Activated naive CD8-positive, alpha-beta T cell treated with anti-CD3 and anti-CD28 coated beads, Interleukin-2, amount 50 U/mL, for 16 hours (primary cell): ENCODE measurements at regions not wholly inside any gene's neighbourhood (a gene's known extent, or its start where the extent isn't known, plus 50 kb on each side); places are given as distances from the start of the nearest gene placed in this dataset.
"Not testable (repeated sequence)": the region's sequence is repeated elsewhere in the genome, so short reads cannot be mapped to it uniquely, and the experiment has no call there.

Source experiments
- DNase-seq: peaks from one replicate; pipeline ENCODE4 v3.0.0-alpha.2; 2020; ENCODE audit warnings: low read depth, low spot score

- DNase-seq, result no peak
Observed at GRCh38 chr10:33067917-33068316, 109.9 kb upstream of the ITGB1 start.

- DNase-seq, result no peak
Observed at GRCh38 chr10:33067481-33067880, 109.5 kb upstream of the ITGB1 start.

- DNase-seq, result no peak
Observed at GRCh38 chr10:33066558-33067236, 108.7 kb upstream of the ITGB1 start.

GRCh38 chr10:33065111-33065510, 107.1 kb upstream of the ITGB1 start:
- DNase-seq, result no peak

GRCh38 chr10:33064706-33065105, 106.7 kb upstream of the ITGB1 start:
- no peak for DNase-seq

- no peak for DNase-seq
Observed at GRCh38 chr10:33057620-33058019, 99.6 kb upstream of the ITGB1 start.

GRCh38 chr10:33056828-33057596, 99.0 kb upstream of the ITGB1 start:
- DNase-seq, result no peak

GRCh38 chr10:33055625-33056024, 97.6 kb upstream of the ITGB1 start:
- DNase-seq, result no peak

- no peak for DNase-seq
Observed at GRCh38 chr10:33052915-33053810, 95.1 kb upstream of the ITGB1 start.

- no peak for DNase-seq
Observed at GRCh38 chr10:33052263-33052875, 94.3 kb upstream of the ITGB1 start.

GRCh38 chr10:33049963-33050920, 92.2 kb upstream of the ITGB1 start:
- DNase-seq, result not testable (repeated sequence)

- DNase-seq, result no peak
Observed at GRCh38 chr10:33048223-33048622, 90.2 kb upstream of the ITGB1 start.

- DNase-seq, result no peak
Observed at GRCh38 chr10:33047655-33048054, 89.6 kb upstream of the ITGB1 start.

GRCh38 chr10:33046792-33047191, 88.8 kb upstream of the ITGB1 start:
- DNase-seq, result no peak

- no peak for DNase-seq
Observed at GRCh38 chr10:33045421-33045820, 87.4 kb upstream of the ITGB1 start.

GRCh38 chr10:33042565-33042964, 84.5 kb upstream of the ITGB1 start:
- no peak for DNase-seq

- DNase-seq, result no peak
Observed at GRCh38 chr10:33041783-33042437, 83.9 kb upstream of the ITGB1 start.

GRCh38 chr10:33040436-33040835, 82.4 kb upstream of the ITGB1 start:
- no peak for DNase-seq

- no peak for DNase-seq
Observed at GRCh38 chr10:33039181-33039580, 81.2 kb upstream of the ITGB1 start.

GRCh38 chr10:33038672-33039071, 80.6 kb upstream of the ITGB1 start:
- DNase-seq, result no peak
